HG03521 (cell line): ENCODE measurements at regions not wholly inside any gene's neighbourhood (a gene's known extent, or its start where the extent isn't known, plus 50 kb on each side); places are given as distances from the start of the nearest gene placed in this dataset.

Source experiments
- ATAC-seq: cut with Tn5 transposase; IDR thresholded peaks from one replicate; pipeline ENCODE4 v1.9.1; 2021; ENCODE audit warnings: mild to moderate bottlenecking, moderate library complexity; ENCODE audit not compliant: unreplicated experiment

DNA sequence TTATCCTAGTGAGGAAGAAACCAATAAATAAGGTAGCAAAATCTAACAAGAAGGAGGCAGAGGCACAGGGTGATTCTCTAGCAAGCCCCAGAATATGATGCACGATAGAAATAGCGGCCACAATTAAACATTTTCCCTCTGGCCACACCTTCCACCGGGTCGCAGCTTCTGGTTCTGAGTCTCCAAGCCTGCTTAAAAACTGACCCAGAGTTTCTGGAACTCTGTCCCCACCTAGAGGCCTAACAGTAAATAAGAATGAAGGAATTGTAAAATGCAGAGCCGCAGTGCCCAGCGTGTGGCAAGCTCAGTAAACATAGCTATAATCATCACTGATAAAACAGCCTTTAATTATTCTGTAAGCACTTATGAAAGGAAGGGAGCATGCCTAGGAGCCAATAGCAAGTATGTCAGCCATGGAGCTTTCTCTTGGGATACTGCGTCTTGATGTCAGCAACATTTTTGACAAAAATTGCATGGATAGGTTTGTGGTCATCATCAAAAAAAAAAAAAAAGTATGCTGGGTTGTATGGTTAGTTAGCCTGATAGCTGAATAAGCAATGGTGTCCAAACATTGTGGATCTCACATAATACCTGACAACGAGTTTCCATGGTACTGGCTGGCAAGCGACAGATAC lies 465.5 kb downstream of the DNAH5 start:
- ATAC-seq = no peak

DNA sequence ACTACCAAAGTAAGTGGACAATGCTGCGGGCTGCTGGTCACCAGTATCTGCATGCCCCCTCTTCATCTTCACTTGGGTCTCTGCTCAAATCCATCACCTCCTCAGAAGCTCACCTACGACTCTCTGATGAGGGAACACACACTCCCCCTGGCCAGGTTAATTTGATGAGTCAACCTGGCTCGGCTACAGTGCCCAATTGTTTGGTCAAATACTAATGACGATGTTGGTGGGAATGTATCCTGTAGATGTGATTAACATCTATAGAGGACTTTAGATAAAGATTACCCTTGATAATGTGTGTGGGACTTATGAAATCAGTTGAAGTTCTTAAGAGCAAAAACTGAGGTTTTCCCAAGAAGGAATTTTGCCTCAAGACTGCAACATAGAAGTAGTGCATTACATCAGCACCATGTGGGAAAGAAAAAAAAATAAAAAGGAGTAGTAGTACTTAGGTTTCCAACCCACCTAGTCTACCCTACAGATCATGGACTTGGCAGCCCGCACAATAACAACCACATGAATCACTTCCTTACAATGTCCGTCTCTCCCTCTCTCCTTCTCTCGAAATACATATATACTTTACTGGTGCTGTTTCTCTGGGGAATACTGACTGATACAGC lies 467.3 kb downstream of the DNAH5 start:
- no peak for ATAC-seq

DNA sequence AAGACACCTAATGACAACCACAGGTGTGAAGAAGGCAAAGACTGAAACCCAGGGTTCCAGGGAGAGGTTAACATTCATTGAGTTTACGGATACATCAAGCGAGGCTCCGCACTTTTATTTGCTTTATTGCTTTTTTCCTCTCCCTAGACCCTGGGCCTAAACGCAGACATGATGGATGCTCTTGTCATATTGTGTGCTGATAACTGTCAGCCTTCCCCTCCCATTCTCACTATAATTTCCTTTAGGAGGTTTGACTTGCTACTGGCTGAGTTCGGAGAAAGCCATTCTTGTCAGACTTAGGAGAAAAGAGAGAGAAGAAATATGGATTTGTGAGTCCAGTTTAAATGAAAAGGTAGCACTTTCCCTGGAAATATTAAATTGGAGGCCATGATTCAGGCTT lies 471.6 kb downstream of the DNAH5 start:
- ATAC-seq = no peak

DNA sequence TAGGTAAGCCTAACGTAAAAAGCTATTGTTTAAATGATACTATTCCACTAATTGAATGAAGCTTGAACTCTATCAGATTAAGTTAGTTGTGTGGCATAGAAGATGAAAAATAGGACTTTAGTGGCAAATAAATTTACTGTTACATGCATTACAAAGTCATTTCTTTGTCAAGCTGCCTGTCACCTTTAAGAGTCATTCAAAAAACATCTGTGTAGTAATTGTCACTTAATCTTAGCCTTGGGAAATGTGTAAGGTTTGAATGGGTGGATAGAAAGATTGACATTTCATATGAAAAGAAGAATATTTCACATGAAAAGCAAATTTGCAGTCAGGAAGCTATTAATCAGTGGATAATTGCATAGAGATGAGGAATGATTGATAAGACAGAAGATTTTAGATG lies 473.5 kb downstream of the DNAH5 start:
- no peak for ATAC-seq

DNA sequence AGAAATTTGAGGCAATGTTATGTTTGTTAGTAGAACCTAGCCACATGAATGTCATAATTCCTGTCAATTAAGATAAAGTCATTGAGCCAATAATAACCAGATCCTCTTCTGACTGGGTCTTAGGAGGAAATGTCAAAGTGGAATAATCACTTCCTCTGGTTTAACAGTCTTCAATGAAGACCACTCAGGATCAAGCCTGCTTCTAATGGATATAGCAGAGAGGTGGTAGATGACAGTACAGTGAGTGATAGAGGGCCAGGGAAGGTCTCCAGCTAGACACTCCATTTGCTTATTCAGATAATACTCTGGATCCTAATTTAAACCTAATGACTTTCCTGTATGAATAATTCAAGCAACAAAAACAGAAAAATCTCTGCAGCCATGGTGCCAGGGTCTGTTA lies 474.2 kb downstream of the DNAH5 start:
- ATAC-seq = no peak

DNA sequence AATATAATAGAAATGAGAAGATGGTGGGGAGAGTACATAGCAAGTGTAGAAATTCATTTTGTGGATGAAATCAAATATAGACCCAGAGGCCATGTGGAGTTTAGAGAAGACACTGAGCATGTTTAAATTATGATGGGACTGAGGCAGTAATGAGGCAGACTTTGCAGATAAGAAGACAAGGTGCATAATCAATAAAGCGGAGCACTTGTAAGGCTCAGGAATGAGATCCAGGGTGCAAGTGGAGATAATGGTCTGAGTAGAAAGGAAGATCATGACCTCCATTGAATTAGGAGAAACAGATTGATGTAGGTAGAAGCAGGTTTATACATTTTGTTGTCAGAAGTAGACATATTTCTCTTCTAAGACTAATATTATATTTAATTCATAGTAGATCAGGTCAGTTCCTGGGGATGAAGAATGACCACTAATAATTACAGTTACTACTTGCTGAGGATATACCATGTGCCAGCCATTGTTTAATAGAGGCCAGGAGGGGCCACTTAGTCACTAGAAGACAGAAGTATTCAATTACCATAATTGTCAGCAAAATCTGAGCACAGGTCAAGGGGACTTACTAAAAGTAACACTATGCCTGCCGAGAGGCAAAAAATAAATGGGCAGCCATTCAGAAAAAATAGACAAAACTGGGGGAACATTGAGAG lies 479.8 kb downstream of the DNAH5 start:
- ATAC-seq = no peak

DNA sequence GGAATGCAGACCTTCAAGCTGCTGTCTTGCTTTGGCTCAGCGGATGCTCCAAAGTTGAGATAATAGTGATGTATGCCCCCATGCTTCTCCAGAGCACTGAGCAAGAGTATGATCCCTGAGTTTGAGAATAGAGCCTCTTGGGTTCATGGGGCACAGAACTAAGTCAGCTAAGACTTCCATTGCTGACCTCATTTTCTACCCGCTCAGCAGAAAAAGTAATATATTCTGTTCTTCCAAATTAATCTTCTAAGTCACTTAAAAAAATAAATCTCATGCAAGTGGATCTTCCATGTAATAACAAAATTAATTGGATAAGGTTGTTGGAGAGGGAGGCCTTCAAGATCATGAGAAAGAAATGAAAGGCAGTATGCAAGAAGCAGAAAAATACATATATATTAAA lies 483.9 kb downstream of the DNAH5 start:
- ATAC-seq = no peak

DNA sequence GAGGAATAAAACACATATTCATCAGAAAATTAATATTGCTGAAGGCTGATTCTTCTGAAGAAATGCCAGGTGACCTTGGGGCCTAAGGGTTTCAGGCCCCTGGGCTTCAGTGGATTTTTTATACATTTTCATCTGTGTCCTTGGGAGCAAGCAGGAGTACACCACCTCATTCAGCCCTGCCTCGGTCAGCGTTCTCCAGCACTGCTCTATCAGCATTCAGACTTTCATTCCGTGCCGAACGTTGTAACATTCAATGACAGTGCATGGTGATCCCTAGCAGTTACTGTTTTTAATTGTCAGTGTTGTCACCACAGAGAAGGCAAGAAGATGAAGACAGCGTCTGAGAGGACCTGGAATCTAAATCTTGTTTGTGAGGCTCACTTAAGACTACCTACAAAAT lies 490.4 kb downstream of the DNAH5 start:
- ATAC-seq = no peak

DNA sequence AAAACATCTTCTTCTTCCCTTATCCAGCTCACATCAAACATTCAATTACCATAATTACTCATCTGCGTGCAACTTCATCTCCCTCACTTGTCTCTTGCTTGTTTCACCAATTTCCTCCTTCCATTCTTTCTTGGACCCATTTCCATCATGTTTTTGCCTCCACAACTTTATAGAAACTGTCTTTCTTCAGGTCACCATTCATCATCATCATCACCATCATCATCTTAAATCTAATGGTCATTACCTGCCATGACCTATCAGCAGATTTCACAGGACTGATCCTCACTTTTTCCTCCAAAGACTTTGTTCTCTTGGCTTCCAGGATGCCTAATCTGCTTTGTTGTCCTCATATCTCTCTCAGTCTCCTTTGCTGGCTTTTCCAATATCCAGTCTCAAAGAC lies 495.6 kb downstream of the DNAH5 start:
- ATAC-seq = no peak

DNA sequence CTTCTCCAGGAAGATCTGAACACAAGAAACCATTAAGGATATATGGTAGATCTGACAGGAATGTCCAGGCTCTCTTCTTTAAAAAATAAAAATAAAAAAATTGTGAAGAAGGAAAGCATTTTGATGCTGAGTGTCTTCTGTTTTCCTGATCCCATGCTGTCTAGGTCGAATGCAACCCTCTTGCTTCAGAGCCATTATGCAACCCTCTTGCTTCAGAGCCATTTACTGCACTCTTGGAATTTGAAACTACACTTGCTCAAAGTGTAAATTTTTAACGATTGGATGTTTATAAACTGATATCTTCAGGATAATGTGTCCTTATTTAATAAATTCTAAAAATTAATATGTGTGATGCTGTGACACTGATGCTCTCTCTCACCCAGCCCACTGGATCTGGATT lies 505.1 kb downstream of the DNAH5 start:
- ATAC-seq = no peak

DNA sequence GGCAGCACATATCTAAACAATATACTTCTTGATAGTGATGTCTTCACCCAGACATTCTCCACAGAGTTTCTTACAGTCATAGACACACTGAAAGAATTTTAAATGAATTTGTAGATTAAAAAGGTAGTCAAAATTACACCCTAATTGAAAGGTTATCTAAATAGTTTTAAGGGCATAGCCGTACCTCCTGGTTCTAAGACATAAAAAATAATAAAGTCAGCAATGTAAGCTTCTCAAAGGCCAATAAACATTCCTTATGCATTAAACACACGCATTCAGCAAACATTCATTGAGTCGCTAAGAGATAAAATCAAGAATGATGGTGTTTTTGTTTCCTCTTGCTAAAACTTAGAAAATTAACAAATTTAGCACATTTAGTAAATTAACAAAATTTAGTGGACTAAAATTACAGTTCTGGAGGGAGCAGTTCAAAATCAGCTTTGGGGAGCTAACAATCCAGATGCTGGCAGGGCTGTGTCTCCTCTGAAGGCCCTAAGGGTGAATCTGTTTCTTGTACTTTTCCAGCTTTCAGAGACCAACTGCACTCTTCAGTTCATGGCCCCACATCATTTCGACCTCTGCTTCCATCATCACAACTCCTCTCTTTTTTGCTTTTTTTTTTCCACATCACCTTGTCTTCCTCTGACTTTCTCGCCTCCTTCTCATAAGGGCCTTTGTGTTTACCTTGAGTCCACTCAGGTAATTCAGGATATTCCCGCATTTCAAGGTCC lies 516.5 kb downstream of the DNAH5 start:
- no peak for ATAC-seq

DNA sequence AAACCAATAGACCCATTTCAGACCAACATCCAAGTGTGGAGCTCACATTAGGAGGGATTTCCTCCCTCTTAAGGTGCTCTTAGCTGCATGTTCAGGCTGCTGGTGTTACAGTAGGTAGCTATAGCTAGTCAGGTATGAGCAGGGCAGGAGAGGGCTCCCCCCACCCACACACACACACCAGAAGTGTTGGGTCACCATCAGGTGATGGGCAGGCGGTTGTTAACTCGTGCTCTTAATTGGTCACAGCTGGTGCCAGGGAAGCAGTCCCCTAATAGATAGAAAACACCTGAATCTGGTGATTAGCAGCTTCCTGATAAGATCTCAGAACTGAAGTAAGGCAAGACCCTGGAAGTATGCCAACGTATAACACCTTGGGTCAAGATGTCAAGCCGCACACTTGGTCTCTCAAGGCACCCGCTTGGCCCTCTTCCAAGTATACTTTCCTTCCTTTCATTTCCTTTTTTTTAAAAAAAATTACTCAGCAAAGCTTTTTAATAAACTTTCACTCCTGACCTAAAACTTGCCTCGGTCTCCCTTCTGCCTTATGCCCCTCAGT lies 532.4 kb downstream of the DNAH5 start:
- no peak for ATAC-seq

DNA sequence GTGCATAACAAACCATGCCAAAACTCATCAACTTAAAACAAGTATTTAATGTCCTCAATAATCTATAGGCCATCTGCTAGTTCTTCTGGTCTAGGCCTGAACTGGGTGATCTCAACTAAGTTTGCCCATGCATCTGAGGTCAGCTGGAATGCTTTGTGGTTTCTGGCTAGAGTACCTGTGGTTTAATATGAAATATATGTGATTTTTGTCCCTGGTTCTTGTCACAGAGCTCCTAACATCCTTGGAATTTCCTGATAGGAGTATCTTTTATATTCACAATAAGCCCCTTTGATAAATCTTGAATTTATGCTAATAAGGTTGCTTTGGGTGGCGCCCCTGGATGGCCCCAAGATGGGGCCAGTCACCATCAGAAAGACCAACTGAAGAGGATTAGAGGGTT lies 535.9 kb downstream of the DNAH5 start:
- ATAC-seq = no peak

DNA sequence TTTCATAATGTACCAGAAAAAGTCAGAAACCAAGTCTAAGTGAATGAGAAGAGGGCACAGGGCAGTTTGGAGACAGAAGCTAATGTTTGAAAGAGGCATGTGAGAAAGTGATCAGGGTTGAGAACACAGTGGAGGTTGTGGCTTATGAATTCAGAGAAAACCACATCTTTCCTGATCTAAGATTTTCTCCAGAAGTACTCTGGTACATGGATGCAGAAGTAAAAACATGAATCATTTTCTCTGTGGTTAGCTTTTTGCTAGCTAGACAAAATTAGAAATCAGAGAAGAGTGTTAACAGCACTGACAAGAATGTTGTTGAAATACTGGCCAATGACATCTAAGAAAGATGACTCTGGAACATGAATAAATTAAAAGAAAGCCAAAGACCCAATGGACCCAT lies 541.1 kb downstream of the DNAH5 start:
- no peak for ATAC-seq

DNA sequence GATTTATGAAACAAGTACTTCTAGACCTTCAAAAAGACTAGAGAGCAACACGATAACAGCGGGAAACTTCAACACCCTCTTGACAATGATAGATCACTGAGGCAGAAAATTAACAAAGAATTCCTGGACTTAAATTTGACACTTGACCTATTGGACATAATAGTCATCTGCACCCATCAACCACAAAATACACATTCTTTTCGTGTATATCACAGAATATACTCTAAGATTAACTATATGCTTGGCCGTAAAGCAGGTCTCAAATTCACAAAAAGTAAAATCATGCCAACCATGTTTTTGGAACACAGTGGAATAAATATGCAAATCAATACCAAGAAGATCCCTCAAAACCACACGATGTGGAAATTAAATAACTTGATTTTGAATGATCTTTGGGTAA lies 559.4 kb downstream of the DNAH5 start:
- no peak for ATAC-seq

DNA sequence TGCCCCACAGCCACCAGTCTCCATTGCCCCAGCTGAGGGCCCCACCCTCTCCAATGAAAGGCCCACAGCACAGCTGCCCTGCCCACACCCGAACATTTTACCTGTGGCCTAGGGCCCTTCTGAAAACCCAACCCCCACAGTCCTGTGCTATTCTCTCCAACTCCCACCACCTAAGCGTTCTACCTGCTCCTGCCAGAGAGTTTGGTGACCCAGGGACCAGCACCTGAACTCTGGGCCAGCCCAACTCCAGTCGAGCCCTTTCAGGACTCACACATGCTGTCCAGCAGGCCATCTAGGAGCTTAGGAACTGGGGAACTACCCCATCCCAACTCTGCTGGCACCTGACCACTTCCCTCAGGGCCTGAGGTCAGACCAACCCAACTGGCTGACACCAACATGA lies 562.3 kb downstream of the DNAH5 start:
- ATAC-seq = no peak

DNA sequence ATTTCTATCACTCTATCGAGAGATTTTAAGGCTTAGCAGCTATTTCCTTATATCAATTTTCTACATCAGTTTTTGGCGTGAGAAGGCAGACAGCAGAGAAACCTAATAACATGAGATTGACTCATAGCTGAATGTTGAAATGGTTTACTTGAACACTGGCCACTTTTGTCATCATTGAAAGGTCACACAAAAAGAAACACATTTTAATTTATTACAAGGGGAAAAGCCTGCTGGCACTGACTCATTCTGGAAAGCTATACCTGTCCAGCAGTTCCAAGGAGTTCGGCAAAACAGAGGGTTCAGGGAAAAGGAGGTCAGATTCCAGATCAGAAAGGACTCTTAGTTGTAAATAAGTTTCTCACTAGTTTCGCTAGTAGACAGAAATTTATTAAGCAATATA lies 566.4 kb downstream of the DNAH5 start:
- no peak for ATAC-seq

DNA sequence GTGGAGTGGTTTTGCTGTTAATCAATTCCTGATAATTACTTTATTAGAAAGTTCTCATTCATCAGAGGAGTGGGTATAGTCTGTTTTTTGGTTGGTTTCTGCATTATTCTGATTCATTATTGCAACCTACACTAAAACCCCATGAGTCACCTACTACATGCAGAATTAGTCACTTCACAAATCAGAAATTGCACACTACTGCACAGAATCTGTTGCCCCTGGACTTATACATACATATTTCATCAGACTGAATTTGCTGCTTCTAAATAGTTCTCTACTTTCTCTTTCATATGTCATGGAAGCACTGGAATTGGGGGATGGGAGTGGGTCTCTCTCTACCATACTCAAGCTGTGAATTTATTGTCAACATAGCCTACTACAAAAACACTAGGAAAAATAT lies 585.1 kb downstream of the DNAH5 start:
- ATAC-seq = no peak

DNA sequence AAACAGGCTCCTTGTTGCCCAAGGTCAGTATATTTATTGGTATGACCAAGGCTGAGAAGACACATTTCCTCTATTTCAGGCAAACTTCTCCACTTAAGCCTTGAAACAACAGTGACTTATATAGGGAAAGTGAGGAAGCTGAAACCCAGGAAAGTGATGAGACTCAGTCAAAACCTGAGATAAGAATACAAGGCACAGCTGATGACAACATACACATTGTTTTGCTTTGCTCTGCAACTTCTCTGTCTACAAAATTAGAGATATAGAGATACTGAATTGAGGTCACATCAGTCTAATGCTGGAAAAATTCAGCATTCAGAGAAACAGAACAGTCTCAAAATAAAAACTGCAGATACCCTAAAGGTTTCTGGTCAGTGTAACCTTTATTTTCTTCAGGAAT lies 586.1 kb downstream of the DNAH5 start:
- ATAC-seq = no peak

DNA sequence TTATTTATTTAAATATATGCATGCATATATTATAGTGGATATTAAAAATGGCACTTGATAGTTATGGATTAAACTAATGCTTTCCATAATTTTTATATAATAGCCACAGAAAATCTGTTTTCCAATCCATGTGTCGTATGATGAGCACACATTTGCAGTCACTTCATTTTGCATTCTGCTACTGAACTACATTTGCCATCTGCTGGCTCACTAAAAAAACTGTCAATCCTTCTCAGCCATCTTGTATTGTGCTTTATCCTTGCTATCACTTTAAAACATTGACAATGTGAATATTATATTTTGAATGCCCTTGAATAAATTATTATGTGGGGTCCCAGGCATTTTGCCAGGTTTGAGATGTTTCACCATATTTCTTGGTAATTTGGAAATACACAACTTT lies 586.6 kb downstream of the DNAH5 start:
- ATAC-seq = no peak

DNA sequence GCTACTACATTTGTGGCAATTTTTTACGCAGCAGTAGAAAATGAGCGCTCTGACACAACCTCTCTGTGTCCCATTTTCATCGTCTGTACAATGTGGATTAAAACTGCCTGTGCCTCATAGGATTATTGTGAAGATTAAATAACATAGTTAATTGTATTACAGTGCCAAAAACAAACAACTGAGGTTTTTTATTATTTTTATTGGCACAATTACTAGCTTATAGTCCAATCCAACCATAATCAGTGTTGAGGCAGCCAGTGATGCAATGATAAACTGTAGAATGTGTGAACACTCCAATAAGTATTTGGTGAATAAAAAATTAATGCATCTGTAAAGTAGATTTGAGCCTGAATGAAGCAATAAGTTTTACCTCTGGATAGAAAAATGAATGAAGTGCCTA lies 588.3 kb downstream of the DNAH5 start:
- ATAC-seq = no peak

DNA sequence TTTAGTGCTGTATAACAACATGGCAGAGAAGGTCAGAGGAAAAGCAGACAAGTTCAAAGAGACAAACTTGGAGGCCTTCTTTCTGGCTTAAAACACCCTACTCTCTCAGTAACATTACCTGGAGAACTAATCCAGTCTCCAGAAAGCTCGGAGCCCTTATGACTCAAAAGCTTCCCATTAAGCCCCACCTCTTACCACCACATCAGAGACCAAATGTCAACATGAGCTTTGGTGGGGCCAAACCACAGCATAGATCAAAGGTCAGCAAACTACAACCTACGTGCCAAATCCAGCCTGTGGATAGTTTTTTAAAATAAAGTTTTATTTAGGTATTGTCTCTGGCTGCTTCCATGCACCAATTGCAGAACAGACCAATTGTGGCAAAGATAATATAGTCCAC lies 589.9 kb downstream of the DNAH5 start:
- ATAC-seq = no peak
